SU-DHL-6 (cell line): ENCODE measurements at regions not wholly inside any gene's neighbourhood (a gene's known extent, or its start where the extent isn't known, plus 50 kb on each side); places are given as distances from the start of the nearest gene placed in this dataset.

Source experiments
- EZH2phosphoT487 ChIP-seq: fragments of 200-600 bp; sonication (generic), shearing (Covaris generic); conservative IDR thresholded peaks from 2 replicates; pipeline ENCODE4 v1.6.1; 2018; ENCODE audit warnings: mild to moderate bottlenecking, antibody characterized with exemption, low read length, moderate library complexity, mixed read lengths
- TF ChIP-seq, protein P1 (sequence below): fragments of 200-600 bp; sonication (generic); IDR thresholded peaks from one replicate; pipeline ENCODE4 v1.5.1; 2017; ENCODE audit warnings: antibody characterized with exemption, mild to moderate bottlenecking, low read length, moderate library complexity; ENCODE audit not compliant: insufficient read depth, poor library complexity, severe bottlenecking

- TF ChIP-seq, protein P1, sequence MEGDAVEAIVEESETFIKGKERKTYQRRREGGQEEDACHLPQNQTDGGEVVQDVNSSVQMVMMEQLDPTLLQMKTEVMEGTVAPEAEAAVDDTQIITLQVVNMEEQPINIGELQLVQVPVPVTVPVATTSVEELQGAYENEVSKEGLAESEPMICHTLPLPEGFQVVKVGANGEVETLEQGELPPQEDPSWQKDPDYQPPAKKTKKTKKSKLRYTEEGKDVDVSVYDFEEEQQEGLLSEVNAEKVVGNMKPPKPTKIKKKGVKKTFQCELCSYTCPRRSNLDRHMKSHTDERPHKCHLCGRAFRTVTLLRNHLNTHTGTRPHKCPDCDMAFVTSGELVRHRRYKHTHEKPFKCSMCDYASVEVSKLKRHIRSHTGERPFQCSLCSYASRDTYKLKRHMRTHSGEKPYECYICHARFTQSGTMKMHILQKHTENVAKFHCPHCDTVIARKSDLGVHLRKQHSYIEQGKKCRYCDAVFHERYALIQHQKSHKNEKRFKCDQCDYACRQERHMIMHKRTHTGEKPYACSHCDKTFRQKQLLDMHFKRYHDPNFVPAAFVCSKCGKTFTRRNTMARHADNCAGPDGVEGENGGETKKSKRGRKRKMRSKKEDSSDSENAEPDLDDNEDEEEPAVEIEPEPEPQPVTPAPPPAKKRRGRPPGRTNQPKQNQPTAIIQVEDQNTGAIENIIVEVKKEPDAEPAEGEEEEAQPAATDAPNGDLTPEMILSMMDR: no peak
- no peak for TF ChIP-seq EZH2phosphoT487
These were observed 323.0 kb downstream of the FBXO15 start for GRCh38 chr18:73824671-73825070.
